Gastrocnemius medialis (tissue), 4 donors: ENCODE measurements at regions not wholly inside any gene's neighbourhood (a gene's known extent, or its start where the extent isn't known, plus 50 kb on each side); places are given as distances from the start of the nearest gene placed in this dataset.

Experiments used
- CTCF ChIP-seq, 5 experiments: fragments of 450-650 bp in 3 of 5; fragments of 200-600 bp in 2 of 5; sonication (generic) in 2 of 5; IDR thresholded peaks in 4 of 5; conservative IDR thresholded peaks in 1 of 5; 1 replicate in 4 of 5; 2 replicates in 1 of 5; pipeline ENCODE4 v1.5.1; 2016 to 2019; ENCODE audit warnings: antibody characterized with exemption in 5 of 5, mild to moderate bottlenecking in 3 of 5, moderate library complexity in 3 of 5
- POLR2A ChIP-seq, 2 donors: fragments of 450-650 bp; IDR thresholded peaks; one replicate each; pipeline ENCODE4 v1.6.1; 2017; ENCODE audit warnings: antibody characterized with exemption in 2 of 2, mild to moderate bottlenecking in 2 of 2, moderate library complexity in 2 of 2

DNA sequence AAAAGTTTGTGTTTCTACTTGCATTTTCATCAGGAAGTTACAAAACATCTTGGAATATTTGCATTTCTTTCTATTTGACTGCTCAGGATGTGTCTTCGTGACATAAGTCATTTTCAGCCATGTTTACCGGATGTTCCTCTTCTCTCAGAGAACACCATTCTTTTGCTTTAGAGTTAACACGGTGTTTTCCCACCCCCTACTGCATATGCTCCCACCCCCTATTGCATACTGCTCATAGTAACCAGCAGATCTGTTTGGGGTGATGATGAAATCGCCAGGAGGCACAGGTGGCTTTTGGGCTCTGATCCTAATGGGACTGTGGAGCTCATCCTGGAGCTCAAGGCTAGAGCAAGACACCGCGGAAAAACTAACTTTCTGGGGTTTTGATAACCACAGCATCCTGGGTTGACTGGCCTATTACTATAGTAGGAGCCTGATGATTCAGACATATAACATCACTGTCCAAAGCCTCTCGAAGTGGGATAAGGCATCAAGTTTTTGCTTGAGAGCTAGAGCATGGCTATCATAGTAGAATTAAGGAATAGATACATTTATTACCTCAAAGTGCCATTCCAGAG, 65.1 kb upstream of the BET1 start:
- TF ChIP-seq CTCF (IDR thresholded peaks at IDR 0.05 in 4 of 5, conservative IDR thresholded peaks at IDR 0.05 in 1 of 5) (no peak), POLR2A (IDR thresholded peaks at IDR 0.05) (no peak)
